ENCODE measurements at regions not wholly inside any gene's neighbourhood (a gene's known extent, or its start where the extent isn't known, plus 50 kb on each side); places are given as distances from the start of the nearest gene placed in this dataset.

- TF ChIP-seq CTCF (conservative IDR thresholded peaks at IDR 0.05) (no peak), ZFX (IDR thresholded peaks at IDR 0.05) (no peak)
- H3K27ac ChIP-seq: no peak overlapping the region
Measured at GRCh38 chr17:83153681-83154310, 74.4 kb downstream of the METRNL start.

GRCh38 chr17:83154311-83155127, 75.1 kb downstream of the METRNL start:
- H3K27ac ChIP-seq: no peak overlapping the region
- no peak for TF ChIP-seq ZFX (IDR thresholded peaks at IDR 0.05)
- no peak for TF ChIP-seq CTCF (conservative IDR thresholded peaks at IDR 0.05)

GRCh38 chr17:83155128-83156121, 76.0 kb downstream of the METRNL start:
- no peak for TF ChIP-seq CTCF (conservative IDR thresholded peaks at IDR 0.05)
- no peak for TF ChIP-seq ZFX (IDR thresholded peaks at IDR 0.05)
- H3K27ac ChIP-seq: no peak overlapping the region

GRCh38 chr17:83156408-83156807, 77.0 kb downstream of the METRNL start:
- TF ChIP-seq ZFX (IDR thresholded peaks at IDR 0.05) (no peak), CTCF (conservative IDR thresholded peaks at IDR 0.05) (no peak)
- no peak overlapping the region for H3K27ac ChIP-seq

GRCh38 chr17:83159204-83160049, 80.0 kb downstream of the METRNL start:
- H3K27ac ChIP-seq: no peak overlapping the region
- TF ChIP-seq ZFX (IDR thresholded peaks at IDR 0.05) (no peak), CTCF (conservative IDR thresholded peaks at IDR 0.05) (no peak)

GRCh38 chr17:83160443-83161297, 81.3 kb downstream of the METRNL start:
- no peak for TF ChIP-seq CTCF (conservative IDR thresholded peaks at IDR 0.05)
- TF ChIP-seq ZFX (IDR thresholded peaks at IDR 0.05): no peak

More at GRCh38 chr17:83160443-83161297, 81.3 kb downstream of the METRNL start:
- H3K27ac ChIP-seq: no peak overlapping the region
